ENCODE measurements at regions not wholly inside any gene's neighbourhood (a gene's known extent, or its start where the extent isn't known, plus 50 kb on each side); places are given as distances from the start of the nearest gene placed in this dataset.

- DNase-seq (no peak), FAIRE-seq (no peak)
- Histone ChIP-seq H3K36me3 (ENCODE audit: control insufficient read depth in 2 of 3, insufficient read depth in 3 of 3, low read length in 3 of 3) (no peaks in the 10 kb centered on the region), H3K9me3 (ENCODE audit: control insufficient read depth in 2 of 3, insufficient read depth in 1 of 3, low read length in 3 of 3) (no peaks in the 10 kb centered on the region), H3K27ac (ENCODE audit: low read depth in 2 of 2, low read length in 2 of 2) (no peak overlapping the region), H3K4me3 (ENCODE audit: low read length in 3 of 3) (no peak overlapping the region), H3K27me3 (ENCODE audit: control insufficient read depth, insufficient read depth, low read length) (no peaks in the 10 kb centered on the region), H3K4me1 (ENCODE audit: control insufficient read depth in 2 of 3, insufficient read depth in 2 of 3, low read depth in 1 of 3, low read length in 3 of 3) (no peaks in the 10 kb centered on the region), H3K9ac (ENCODE audit: low read length in 3 of 3) (no peak overlapping the region)
- intact Hi-C loops (cut with DNase I) = no loop called here
- no peak for TF ChIP-seq CTCF (IDR thresholded peaks at IDR 0.05; ENCODE audit: borderline replicate concordance, extremely low read depth, insufficient read depth)
Measured at GRCh38 chr2:126979039-126980003, 80.6 kb downstream of the TEX51 start.

GRCh38 chr2:126981476-126981875 is 82.8 kb downstream of the TEX51 start:
- Histone ChIP-seq H3K4me1 (ENCODE audit: control insufficient read depth in 2 of 3, insufficient read depth in 2 of 3, low read depth in 1 of 3, low read length in 3 of 3) (no peaks in the 10 kb centered on the region), H3K4me3 (ENCODE audit: low read length in 3 of 3) (no peak overlapping the region), H3K9ac (ENCODE audit: low read length in 3 of 3) (no peak overlapping the region), H3K27me3 (ENCODE audit: control insufficient read depth, insufficient read depth, low read length) (no peaks in the 10 kb centered on the region), H3K9me3 (ENCODE audit: control insufficient read depth in 2 of 3, insufficient read depth in 1 of 3, low read length in 3 of 3) (no peaks in the 10 kb centered on the region), H3K36me3 (ENCODE audit: control insufficient read depth in 2 of 3, insufficient read depth in 3 of 3, low read length in 3 of 3) (no peaks in the 10 kb centered on the region), H3K27ac (ENCODE audit: low read depth in 2 of 2, low read length in 2 of 2) (no peak overlapping the region)
- DNase-seq = no peak
- intact Hi-C loops (cut with DNase I) = no loop called here
- TF ChIP-seq CTCF (IDR thresholded peaks at IDR 0.05; ENCODE audit: borderline replicate concordance, extremely low read depth, insufficient read depth) = no peak
- no peak for FAIRE-seq

GRCh38 chr2:126982935-126983334 is 84.2 kb downstream of the TEX51 start:
- TF ChIP-seq CTCF (IDR thresholded peaks at IDR 0.05; ENCODE audit: borderline replicate concordance, extremely low read depth, insufficient read depth) = no peak
- no peak overlapping the region for H3K4me3 ChIP-seq (ENCODE audit: low read length in 3 of 3)
- H3K9me3 ChIP-seq (ENCODE audit: control insufficient read depth in 2 of 3, insufficient read depth in 1 of 3, low read length in 3 of 3) = no peaks in the 10 kb centered on the region
- no peak overlapping the region for H3K9ac ChIP-seq (ENCODE audit: low read length in 3 of 3)
- no peaks in the 10 kb centered on the region for H3K4me1 ChIP-seq (ENCODE audit: control insufficient read depth in 2 of 3, insufficient read depth in 2 of 3, low read depth in 1 of 3, low read length in 3 of 3)
- intact Hi-C loops (cut with DNase I) = no loop called here
- DNase-seq (no peak), FAIRE-seq (no peak)
- H3K27me3 ChIP-seq (ENCODE audit: control insufficient read depth, insufficient read depth, low read length) = no peaks in the 10 kb centered on the region
- H3K27ac ChIP-seq (ENCODE audit: low read depth in 2 of 2, low read length in 2 of 2) = no peak overlapping the region
- H3K36me3 ChIP-seq (ENCODE audit: control insufficient read depth in 2 of 3, insufficient read depth in 3 of 3, low read length in 3 of 3) = no peaks in the 10 kb centered on the region
